Stimulated activated CD8-positive, alpha-beta memory T cell treated with anti-CD3 and anti-CD28 coated beads, Interleukin-15, amount 100 ng/mL, for 4 hours (primary cell): ENCODE measurements at regions not wholly inside any gene's neighbourhood (a gene's known extent, or its start where the extent isn't known, plus 50 kb on each side); places are given as distances from the start of the nearest gene placed in this dataset.

ENCODE experiments used
- DNase-seq, 2 donors: peaks; one replicate each; pipeline ENCODE4 v3.0.0-alpha.2; 2020; ENCODE audit warnings: low read depth in 2 of 2

GRCh38 chr18:37967261-37967660 lies 401.7 kb upstream of the CELF4 start:
- DNase-seq = no peak

- DNase-seq = no peak
Measured at GRCh38 chr18:37965572-37965970, 400.0 kb upstream of the CELF4 start.

- no peak for DNase-seq
Measured at GRCh38 chr18:37964885-37965571, 399.4 kb upstream of the CELF4 start.

GRCh38 chr18:37963837-37964236 lies 398.2 kb upstream of the CELF4 start:
- no peak for DNase-seq

GRCh38 chr18:37962316-37962966 lies 396.8 kb upstream of the CELF4 start:
- no peak for DNase-seq

- DNase-seq = no peak
Measured at GRCh38 chr18:37958499-37958898, 392.9 kb upstream of the CELF4 start.

- DNase-seq = no peak
Measured at GRCh38 chr18:37956902-37957301, 391.3 kb upstream of the CELF4 start.

- no peak for DNase-seq
Measured at GRCh38 chr18:37956020-37956419, 390.4 kb upstream of the CELF4 start.

- no peak for DNase-seq
Measured at GRCh38 chr18:37955201-37955600, 389.6 kb upstream of the CELF4 start.

GRCh38 chr18:37953876-37954275 lies 388.3 kb upstream of the CELF4 start:
- DNase-seq = no peak

GRCh38 chr18:37948471-37948870 lies 382.9 kb upstream of the CELF4 start:
- no peak for DNase-seq

- DNase-seq = no peak
Measured at GRCh38 chr18:37946324-37946723, 380.7 kb upstream of the CELF4 start.

GRCh38 chr18:37944700-37945270 lies 379.2 kb upstream of the CELF4 start:
- DNase-seq = no peak

- no peak for DNase-seq
Measured at GRCh38 chr18:37937287-37937686, 371.7 kb upstream of the CELF4 start.

- DNase-seq = no peak
Measured at GRCh38 chr18:37935086-37935485, 369.5 kb upstream of the CELF4 start.

- no peak for DNase-seq
Measured at GRCh38 chr18:37930640-37931039, 365.0 kb upstream of the CELF4 start.

GRCh38 chr18:37922162-37922561 lies 356.6 kb upstream of the CELF4 start:
- no peak for DNase-seq

- no peak for DNase-seq
Measured at GRCh38 chr18:37920865-37921264, 355.3 kb upstream of the CELF4 start.

- no peak for DNase-seq
Measured at GRCh38 chr18:37913051-37913450, 347.5 kb upstream of the CELF4 start.

GRCh38 chr18:37902344-37902743 lies 336.7 kb upstream of the CELF4 start:
- DNase-seq = no peak

GRCh38 chr18:37900326-37900725 lies 334.7 kb upstream of the CELF4 start:
- DNase-seq = no peak

- no peak for DNase-seq
Measured at GRCh38 chr18:37889963-37890362, 324.4 kb upstream of the CELF4 start.

- no peak for DNase-seq
Measured at GRCh38 chr18:37874721-37875120, 309.1 kb upstream of the CELF4 start.
